SKM-1 treated with dmso at 0.1 percent for 144 hours (cell line): ENCODE measurements at regions not wholly inside any gene's neighbourhood (a gene's known extent, or its start where the extent isn't known, plus 50 kb on each side); places are given as distances from the start of the nearest gene placed in this dataset.
A peak's percentile ranks its signal among the peaks of the same experiment; 100 is the strongest.
"Not testable (repeated sequence)": the region's sequence is repeated elsewhere in the genome, so short reads cannot be mapped to it uniquely, and the experiment has no call there.

ENCODE experiments used
- DNase-seq: peaks from one replicate; lab custom pipeline; 2025; ENCODE audit not compliant: unreplicated experiment; lab: John Stamatoyannopoulos, UW

DNA sequence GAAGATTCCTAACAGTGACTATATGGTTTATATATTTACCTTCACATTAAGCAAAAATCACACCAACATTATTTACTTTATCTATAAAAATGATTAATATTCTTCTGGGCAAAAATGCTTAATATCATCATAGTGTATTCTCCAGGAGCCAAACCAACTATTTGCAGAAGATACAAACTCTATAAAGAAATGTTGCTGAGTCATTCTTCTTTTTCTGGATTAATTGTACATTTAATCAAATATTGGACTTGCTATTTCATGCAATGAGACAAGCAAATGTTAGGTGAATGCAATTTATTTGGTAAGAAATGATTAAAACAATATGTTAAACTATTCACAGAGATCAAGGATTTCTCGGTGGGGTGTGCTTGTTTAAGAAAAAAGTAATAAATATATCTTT lies 1075.8 kb downstream of the PCDH9 start:
- no peak for DNase-seq

DNA sequence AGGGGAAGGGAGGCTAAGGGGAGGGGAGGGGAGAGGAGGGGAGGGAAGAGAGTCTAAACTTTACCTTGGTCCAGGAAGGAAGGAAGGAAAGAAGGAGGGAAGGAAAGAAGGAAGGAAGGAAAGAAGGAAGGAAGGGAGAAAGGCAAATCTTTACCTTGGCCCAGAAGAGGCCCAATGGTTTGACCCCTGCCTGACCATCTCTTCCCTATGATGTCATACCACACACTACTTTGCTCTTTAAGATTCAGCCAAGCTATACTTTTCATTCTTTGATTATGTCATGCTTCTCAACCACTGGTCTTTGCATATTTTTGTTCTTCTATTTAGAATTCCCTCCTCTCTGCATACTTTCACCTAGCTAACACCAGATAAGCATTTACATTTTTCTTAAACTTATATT lies 1077.5 kb downstream of the PCDH9 start:
- no peak for DNase-seq

DNA sequence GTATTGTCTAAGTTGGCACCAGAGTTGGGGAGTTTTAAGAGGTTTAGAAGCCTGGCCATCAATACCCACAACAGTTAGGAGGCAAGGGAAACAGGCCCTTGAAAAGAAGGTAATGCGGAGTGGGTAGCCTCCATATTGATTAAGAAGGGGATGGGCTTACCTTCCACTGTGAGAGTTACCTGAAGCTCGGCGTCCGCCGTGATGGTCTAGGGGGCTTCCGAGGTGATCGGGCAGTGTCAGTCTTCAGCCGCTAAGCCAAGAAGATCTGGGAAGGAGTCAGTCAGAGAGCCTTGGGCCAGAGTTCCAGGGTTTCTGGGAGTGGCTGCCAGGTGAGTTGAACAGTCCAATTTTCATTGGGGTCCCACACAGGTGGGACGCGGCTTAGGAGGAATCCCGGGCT lies 1085.8 kb downstream of the PCDH9 start:
- not testable (repeated sequence) for DNase-seq

DNA sequence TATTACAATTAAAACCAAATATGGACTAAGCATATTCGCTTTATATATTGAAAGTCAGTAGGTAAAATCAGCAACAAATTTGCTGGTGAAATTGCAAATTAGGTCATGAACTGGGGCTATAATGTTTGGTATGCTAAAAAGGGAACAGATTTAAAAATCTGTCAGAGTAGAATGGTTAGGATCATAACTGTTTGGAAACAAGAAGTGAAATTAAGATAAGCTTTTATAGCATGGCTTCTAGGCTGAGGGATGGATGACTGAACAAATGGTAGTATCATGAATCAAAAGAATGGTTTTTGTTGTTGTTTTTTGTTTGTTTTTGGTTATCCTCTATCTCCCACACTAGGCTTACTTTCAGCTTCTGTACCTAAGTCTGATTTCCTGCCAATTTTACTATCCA lies 1090.4 kb downstream of the PCDH9 start:
- DNase-seq = no peak

DNA sequence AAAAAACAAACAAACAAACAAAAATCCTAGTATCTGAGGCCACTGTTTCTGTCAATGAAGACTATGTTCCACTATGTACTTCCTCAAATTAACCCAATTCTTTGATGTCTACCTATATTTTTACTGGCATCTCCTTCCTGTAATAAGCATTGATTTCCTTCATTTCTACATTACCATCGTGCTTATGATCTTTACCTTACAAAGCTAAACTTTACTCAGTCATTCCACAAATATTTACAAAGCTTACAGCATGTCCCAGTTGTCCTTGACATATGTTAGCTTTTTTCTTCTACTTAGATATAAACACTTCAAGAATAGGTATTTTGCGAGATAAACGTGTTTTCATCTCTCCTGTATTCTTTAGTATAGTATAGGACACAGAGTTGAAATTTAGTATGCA lies 1090.9 kb downstream of the PCDH9 start:
- DNase-seq = no peak

DNA sequence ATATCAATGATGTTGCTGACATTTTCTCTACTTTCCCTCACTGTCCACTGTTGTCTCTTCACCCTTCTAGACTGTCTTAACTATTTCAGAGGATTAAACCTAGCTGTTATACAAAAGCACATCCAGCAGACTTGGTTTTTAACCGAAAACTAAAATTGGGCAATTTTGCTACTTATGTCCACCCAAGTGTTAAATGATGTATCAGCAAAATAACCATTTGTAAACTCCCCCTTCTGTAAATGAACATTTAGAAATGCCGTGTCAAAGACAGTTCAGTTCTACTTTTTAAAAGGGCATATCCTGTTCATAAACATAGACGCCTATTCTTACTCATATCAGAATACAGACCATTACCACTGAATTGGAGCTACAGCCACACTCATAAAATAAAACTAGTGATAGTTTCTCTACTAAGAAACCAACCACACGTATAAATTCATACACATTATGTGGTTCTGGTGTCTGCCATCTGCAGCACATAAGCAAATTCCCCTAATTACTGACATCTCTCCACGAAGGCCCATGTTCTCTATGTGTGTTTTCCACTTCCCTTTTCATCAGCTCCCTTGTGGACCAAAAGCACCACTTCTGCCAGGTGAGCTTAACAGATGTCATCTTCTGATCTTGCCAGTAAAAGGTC lies 1091.8 kb downstream of the PCDH9 start:
- DNase-seq = no peak

DNA sequence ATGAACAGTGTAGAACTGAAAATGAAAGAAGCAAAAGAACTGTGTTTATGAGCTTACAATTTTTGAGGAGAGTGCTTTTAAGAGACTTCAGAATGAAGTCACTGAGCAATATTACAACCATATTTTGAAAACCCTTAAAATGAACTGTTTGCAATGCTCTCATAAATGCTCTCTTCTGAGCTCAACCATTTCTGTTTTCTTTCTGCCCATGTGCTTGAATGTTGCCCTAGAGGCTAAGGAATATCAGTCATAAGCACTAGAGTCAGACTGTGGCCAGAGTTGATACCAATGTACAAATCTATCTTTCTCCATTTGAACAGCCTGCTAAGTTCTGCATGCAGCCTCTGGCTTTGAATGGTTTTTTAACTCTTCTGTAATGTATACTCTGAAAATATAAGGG lies 1092.8 kb downstream of the PCDH9 start:
- no peak for DNase-seq

DNA sequence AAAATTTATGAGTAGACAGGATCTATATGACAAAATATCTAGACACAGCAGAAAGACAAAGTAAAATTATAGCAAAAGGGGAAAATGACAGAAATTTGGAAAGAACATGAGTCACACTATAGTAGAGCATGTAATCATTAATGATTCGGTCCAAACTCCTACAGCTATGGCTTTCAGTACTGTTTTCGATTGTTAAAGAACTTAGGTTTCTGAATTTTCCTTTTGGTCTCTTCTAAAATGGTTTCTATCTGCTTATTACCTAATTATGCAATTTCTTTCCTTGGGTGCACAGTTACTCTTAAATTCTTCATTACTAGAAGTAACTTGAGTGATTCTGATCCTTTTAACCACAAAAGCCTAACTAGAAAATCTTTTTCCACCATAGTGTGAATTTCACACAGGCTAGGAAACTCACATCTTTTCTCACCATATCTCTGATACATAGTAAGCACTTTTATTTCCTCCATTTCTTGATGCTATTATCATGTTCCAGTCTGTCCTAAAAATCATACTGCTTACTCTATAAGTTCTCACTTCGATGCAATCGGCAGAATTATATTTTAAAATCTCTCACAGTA lies 1101.4 kb downstream of the PCDH9 start:
- DNase-seq = no peak

DNA sequence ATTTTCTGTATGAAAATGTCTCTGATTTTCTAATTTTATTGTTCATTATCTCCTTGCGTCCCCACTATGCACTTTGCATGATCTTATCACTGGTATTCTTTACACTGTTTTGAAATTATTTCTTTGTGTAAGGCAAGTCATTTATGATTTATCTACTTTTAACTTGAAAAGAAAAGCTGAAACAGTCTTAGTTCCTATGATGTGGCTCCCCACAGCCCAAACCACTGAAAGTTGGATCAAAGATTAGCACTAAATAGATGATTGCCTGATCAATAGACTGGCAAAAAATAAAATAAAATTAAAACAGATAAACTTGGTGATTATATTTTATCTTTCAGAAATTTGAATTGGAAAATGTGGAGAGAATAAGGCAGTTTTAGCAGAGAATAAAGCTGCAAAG lies 1101.9 kb downstream of the PCDH9 start:
- DNase-seq = no peak

DNA sequence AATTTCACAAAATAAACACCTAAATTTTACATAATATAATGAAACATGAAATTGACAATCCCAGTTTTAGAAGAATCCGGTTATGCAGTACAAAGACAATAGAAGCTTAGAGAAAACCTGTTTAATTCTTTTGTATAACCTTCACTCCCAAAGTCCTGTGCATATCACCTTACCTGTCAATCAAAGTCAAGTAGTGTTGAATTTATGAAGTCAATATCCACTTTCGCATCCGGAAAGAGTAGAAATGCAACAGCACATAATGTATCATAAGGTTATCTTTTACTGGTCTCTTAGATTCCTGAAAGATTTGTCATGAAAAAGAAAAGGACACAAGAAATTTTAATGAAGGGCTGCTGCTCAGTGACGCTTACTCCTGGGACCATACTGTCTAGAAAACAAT lies 1112.6 kb downstream of the PCDH9 start:
- no peak for DNase-seq

DNA sequence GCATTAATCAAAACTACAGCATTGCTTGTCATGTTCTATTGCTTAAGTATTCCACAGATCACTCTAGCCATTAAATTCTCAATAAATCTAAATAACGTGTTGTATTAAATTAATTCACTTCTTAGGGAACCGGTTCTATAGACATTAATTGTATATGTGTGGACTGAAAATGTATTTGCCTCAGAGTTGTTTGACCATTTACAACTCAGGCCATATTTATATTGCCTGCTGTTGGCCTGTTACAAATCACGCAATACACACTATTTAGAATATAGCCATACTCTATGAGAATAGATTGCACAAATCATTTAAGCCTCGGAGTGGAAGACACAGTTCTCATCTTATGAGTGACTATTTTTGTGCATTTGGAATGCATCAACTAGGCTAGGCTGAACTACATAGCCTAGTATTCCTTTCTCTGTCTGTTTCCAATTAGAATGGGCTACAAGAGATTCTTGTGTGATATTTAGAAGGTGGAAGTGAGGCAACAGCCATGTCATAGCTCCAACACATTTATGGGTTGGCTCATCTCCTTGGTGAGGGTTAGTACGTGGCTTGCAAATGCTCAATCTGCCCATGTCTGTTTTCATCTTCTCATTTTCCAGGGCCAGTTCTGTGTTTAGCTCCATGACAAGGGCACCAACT lies 1116.1 kb downstream of the PCDH9 start:
- DNase-seq = no peak

DNA sequence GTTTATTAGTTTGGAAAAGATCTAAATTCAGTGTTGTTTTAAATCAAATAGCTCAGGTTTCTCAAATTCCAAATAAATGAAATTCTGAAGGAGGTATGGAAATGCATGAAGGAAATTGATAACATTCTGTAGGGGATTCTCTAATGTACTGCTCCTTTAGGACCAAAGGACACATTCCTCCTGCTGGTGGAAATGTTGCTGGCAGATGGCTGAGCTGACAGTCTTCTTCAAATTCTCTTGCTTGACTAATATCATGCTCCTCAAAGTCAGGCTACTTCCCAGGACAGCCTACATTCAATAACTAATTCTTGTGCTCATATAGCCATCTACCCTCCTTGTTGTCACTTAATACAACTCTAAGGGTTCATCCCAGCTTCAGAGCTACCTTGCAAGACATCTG lies 1118.5 kb downstream of the PCDH9 start:
- no peak for DNase-seq

DNA sequence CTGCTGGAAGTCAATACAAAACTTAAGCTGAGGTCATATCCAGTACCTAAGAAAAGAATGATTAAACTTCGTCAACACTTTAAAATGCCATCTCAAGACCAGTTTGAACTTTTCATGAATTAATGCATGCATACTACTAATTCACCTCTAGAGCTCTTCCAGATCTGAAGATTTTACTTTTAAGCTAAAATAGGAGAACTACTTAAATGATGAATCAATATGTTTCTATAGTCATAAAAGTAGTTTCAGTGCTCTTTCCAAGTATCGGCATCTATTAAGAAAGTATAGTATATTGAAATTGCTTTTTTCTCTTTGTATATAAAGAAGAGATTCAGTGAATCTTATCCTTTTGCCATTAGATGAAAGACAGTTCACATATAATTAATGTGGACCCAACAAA lies 1123.9 kb downstream of the PCDH9 start:
- no peak for DNase-seq

DNA sequence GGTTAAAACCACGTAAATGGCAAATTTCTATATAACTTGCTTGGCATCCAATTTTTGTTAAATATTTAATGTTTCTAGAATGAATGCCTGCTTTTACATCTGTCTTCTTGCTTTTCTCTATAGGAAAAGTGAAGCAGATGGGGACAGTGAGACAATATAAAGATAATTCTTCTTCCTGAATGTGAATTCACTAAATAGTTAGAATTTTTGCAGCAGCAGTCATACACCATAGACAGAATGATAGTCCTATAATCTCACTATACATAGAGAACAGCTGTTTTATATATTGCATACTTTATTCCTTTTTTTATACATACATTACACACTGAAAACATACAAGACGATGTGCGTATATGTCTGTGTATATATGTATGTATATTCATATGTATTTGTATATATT lies 1127.3 kb downstream of the PCDH9 start:
- no peak for DNase-seq

DNA sequence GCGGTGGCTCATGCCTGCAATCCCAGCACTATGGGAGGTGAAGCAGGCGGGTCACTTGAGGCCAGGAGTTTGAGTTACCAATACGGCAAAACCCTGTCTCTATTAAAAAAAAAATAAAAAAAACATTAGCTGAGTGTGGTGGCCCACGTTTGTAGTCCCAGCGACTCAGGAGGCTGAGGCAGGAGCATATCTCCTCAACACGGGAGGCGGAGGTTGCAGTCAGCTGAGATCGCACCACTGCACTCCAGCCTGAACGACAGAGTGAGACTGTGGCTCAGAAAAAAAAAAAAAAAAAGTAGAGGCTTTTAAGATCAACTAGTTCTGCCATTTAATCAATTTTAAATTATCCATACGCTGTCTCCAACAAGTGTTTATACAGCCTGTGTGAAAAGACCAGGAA lies 1130.3 kb downstream of the PCDH9 start:
- no peak for DNase-seq

DNA sequence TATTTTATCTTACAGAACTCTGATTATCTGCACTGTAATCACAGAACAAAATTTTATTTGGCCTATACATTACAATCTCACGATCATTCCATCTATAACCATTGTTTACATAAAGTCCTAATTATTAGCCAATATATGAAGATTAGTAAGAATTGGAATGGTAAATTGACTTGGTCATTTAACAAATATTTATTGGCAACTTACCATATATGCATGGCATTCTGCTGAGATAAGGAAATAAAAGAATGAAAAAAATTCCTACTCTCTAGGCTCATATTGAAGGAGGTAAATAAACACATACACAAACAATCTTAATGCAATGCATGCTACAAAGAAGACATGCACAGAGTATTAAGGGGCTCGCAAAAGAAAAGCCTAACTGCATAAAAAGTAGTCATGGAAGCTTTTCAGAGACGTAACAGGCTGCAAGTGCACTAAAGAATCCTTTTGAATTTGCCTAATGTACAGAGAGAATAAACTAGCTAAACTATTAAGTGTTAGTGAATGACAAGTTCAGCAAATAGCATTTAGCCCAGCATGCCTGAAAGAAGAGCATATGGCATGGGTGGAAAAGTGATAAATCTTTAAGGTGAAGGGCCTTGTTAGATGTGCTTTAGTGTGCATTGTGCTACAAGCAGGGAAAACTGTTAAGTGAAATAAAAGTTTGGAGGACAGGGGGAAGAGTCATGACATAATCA lies 1131.1 kb downstream of the PCDH9 start:
- no peak for DNase-seq

DNA sequence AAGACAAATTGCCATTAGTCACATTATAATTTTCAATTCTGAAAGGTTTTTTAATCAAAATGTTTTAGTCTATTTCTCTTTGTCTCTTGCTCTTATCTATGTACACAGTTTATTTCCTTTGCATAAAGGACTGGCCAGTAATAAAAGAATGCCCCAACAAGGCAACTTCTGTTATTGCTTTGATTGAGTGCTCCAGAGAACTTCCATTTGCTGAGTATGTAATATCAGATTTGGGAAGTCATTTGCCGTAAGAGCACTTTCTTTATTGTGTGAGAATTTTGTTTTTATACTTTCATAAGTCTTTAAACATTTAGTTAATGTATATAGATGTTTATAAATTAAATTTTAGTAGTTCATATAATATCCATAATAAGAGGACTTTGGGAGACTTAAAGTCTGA lies 1140.4 kb downstream of the PCDH9 start:
- DNase-seq = no peak

DNA sequence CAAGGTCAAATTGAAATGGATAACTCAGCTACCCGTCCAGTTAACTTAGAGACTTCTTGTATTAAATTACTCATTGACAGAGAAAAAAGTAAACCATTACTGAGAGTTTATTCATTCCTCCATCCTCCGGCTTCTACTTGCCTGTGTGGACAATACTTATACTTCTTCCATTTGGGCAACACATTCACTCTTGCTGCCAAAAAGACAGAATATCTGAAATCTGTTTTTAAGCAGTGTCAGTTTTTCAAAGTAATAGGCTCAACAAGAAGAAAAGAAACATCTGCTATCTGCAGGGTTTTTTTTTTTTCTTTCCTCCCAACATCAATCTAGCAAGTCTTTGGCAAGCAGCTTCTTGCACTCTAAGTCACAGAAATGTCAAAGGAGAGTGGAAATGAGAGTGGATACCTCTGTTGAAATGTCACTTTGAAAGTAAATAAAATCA lies 1142.8 kb downstream of the PCDH9 start:
- DNase-seq = no peak

DNA sequence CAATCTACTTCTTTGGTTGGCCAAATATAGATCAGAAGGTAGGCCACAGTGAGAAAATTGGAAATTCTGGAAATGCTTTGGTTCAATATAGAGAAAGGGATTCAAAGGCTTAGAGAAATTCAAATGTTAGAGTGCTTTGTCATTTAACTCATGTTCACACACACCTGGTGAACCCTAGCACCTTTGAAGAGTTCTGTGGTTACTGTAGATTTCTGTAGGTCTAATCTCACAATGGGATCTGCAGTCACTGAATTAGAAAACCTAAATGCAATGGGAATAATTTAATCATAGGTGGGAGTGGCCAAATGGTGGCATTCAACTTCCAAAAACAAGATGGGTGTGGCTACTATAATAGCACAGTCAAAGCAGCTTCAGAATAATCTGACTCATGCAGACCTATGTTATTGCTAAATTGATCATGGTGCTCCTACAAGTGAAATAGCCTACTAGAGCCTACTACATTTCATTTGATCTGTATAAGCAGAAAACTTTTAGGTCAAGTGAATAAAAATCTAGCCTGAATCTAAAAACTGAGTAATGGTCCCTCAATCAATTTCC lies 1152.9 kb downstream of the PCDH9 start:
- no peak for DNase-seq

DNA sequence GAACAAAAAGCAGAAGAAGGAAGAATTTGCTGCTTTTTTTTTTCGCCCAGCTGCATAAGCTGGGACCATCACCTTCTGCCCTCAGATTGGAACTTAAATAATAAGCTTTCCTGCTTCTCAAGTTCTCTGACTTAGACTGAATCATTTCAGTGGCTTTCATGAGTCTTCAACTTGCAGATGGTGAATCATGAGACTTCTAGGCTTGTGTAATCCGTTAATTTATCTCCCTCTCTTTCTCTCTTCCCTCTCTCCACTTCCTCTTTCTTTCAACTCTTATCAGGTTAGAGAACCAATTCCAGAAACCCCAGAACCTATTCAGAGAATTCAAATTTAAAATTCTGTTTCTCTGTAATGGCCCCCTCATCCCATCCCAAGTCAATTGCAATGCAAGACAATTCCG lies 1153.7 kb downstream of the PCDH9 start:
- peak; percentile 70 for DNase-seq

DNA sequence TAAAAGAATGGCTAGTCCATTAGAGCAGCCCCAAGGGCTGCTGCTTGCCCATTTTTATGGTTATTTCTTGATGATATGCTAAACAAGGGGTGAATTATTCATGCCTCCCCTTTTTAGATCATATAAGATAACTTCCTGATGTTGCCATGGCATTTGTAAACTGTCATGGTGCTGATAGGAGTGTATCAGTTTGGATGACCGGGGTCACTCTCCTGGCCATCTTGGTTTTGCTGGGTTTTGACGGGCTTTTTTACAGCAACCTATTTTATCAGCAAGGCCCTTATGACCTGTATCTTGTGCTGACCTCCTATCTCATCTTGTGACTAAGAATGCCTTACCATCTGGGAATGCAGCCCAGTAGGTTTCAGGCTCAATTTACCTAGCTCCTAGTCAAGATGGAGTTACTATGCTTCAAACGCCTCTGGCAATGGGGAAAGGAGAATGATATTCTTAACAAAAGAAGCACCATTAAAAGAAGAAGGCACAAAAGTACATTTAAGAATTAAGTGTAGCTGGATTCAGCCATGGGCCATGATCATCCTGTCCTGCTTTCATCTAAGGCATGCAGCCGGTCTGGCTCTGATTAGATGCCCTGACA lies 1156.0 kb downstream of the PCDH9 start:
- no peak for DNase-seq
